ENCODE measurements at regions not wholly inside any gene's neighbourhood (a gene's known extent, or its start where the extent isn't known, plus 50 kb on each side); places are given as distances from the start of the nearest gene placed in this dataset.

DNA sequence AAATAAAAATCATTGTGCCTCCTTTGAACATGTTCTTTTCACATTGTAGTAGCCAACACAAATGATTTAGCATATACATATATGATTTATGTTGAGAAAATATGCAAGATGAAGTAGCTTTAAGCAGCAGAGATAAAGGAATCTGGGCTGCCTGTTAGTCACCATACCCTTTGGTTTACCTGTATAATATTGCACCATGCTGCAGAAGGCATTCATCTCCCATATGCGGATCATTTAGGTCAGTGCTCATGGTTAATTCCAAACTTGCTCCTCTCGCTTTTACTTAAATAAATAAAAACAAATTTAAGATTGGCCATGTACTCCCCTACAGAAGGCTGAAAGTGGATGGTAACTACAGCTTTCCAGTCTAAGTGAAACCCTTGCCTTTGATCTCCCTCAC, 86.7 kb upstream of the TBL1XR1 start:
- no peak overlapping the region for H3K4me3 ChIP-seq (replicated peaks in 1 of 3; ENCODE audit: insufficient read depth in 1 of 3, low read depth in 1 of 3, low read length in 3 of 3)
- H3K4me2 ChIP-seq (ENCODE audit: insufficient read depth, low read length) = no peak overlapping the region
- no peaks in the 10 kb centered on the region for H3K4me1 ChIP-seq (ENCODE audit: control insufficient read depth, extremely low read depth, insufficient read depth, low read length)
- H3K9me3 ChIP-seq (replicated peaks; ENCODE audit: control insufficient read depth, insufficient read depth, low read length) = no peaks in the 10 kb centered on the region
- no peaks in the 10 kb centered on the region for H4K20me1 ChIP-seq (replicated peaks; ENCODE audit: control insufficient read depth, extremely low read depth, insufficient read depth, low read length)
- ChIA-PET CTCF (no interaction called here), POLR2A (no interaction called here)
- intact Hi-C loops (cut with micrococcal nuclease) = loop anchor here (5.0 kb wide), 1 partner anchor 332 kb away; no protein-coding TSS in a partner anchor
- H3K9me1 ChIP-seq (replicated peaks; ENCODE audit: control insufficient read depth, extremely low read depth, insufficient read depth, low read length) = no peaks in the 10 kb centered on the region
- H3K27ac ChIP-seq (ENCODE audit: insufficient read depth, low read depth, low read length) = no peak overlapping the region
- TF ChIP-seq MYC (IDR thresholded peaks at IDR 0.05; ENCODE audit: low read depth, low read length) = no peak
- TF ChIP-seq, protein P1, sequence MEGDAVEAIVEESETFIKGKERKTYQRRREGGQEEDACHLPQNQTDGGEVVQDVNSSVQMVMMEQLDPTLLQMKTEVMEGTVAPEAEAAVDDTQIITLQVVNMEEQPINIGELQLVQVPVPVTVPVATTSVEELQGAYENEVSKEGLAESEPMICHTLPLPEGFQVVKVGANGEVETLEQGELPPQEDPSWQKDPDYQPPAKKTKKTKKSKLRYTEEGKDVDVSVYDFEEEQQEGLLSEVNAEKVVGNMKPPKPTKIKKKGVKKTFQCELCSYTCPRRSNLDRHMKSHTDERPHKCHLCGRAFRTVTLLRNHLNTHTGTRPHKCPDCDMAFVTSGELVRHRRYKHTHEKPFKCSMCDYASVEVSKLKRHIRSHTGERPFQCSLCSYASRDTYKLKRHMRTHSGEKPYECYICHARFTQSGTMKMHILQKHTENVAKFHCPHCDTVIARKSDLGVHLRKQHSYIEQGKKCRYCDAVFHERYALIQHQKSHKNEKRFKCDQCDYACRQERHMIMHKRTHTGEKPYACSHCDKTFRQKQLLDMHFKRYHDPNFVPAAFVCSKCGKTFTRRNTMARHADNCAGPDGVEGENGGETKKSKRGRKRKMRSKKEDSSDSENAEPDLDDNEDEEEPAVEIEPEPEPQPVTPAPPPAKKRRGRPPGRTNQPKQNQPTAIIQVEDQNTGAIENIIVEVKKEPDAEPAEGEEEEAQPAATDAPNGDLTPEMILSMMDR (IDR thresholded peaks at IDR 0.05; ENCODE audit: extremely low read depth in 1 of 2, insufficient read depth in 1 of 2, low read depth in 1 of 2, low read length in 2 of 2) = no peak
- no peak for TF ChIP-seq EZH2 (IDR thresholded peaks at IDR 0.05; ENCODE audit: borderline replicate concordance, low read depth, low read length, severe bottlenecking)
- no peak for TF ChIP-seq POLR2AphosphoS5 (IDR thresholded peaks at IDR 0.05; ENCODE audit: insufficient read depth, low read depth, low read length)
- no peak for TF ChIP-seq GATA2 (IDR thresholded peaks at IDR 0.05; ENCODE audit: insufficient read depth, insufficient read length, low read depth, low read length)
- TF ChIP-seq FOS (IDR thresholded peaks at IDR 0.05; ENCODE audit: borderline replicate concordance, insufficient read depth, low read length) = no peak
- TF ChIP-seq POLR2A (IDR thresholded peaks at IDR 0.05; ENCODE audit: low read depth, low read length) = no peak
- TF ChIP-seq, protein P2, sequence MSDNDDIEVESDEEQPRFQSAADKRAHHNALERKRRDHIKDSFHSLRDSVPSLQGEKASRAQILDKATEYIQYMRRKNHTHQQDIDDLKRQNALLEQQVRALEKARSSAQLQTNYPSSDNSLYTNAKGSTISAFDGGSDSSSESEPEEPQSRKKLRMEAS (IDR thresholded peaks at IDR 0.05; ENCODE audit: insufficient read depth, insufficient read length) = no peak
- TF ChIP-seq JUN (IDR thresholded peaks at IDR 0.05; ENCODE audit: borderline replicate concordance, insufficient read depth, insufficient read length, low read depth) = no peak
- H2AFZ ChIP-seq (ENCODE audit: low read depth, low read length) = no peak overlapping the region
- no TSS peak for BruUV-seq (replicated peaks)
- no peak overlapping the region for H3K9ac ChIP-seq (replicated peaks; ENCODE audit: extremely low read depth, insufficient read depth, low read length)
- H3K27me3 ChIP-seq (ENCODE audit: control insufficient read depth in 2 of 2, insufficient read depth in 2 of 2, low read length in 2 of 2) = no peaks in the 10 kb centered on the region
- H3K79me2 ChIP-seq (ENCODE audit: control insufficient read depth, insufficient read depth, low read length) = no peaks in the 10 kb centered on the region
- no peaks in the 10 kb centered on the region for H3K36me3 ChIP-seq (ENCODE audit: control insufficient read depth in 2 of 2, extremely low read depth in 1 of 2, insufficient read depth in 2 of 2, low read length in 2 of 2)
- DNase-seq (ENCODE audit: low read depth, low spot score) = no peak
- no peak for FAIRE-seq
- dilution Hi-C loops (cut with MboI; ENCODE audit: extremely low pct_ligation_motif_present, low sequenced_read_pairs) = no loop called here
